LNCAP (cell line): ENCODE measurements at regions not wholly inside any gene's neighbourhood (a gene's known extent, or its start where the extent isn't known, plus 50 kb on each side); places are given as distances from the start of the nearest gene placed in this dataset.

ENCODE experiments used
- TF ChIP-seq, protein P1 (sequence below): fragments of 450-650 bp; IDR thresholded peaks from 2 replicates; pipeline ENCODE4 v1.5.1; 2017; ENCODE audit warnings: mild to moderate bottlenecking

DNA sequence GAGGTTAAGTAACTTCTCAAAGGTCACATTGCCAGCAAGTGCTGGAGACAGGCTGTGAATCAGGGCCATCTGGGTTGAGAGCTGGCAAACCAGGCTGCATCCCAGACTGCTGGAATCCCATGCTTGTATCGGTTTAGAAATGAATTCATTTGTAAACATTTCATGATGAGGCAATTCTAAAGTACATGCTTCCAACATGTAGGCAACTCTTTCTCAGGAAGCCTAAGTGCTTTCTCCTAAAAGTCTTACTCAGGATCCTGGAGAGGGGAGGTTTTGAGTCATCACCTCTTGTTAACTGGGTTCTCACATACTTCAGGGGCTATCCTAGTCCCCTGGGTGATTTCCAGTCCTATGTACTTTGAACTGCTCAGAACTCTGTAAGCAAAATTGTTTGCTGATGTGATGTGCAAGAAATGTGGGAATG, 416.5 kb downstream of the MEIS1 start:
- TF ChIP-seq, protein P1, sequence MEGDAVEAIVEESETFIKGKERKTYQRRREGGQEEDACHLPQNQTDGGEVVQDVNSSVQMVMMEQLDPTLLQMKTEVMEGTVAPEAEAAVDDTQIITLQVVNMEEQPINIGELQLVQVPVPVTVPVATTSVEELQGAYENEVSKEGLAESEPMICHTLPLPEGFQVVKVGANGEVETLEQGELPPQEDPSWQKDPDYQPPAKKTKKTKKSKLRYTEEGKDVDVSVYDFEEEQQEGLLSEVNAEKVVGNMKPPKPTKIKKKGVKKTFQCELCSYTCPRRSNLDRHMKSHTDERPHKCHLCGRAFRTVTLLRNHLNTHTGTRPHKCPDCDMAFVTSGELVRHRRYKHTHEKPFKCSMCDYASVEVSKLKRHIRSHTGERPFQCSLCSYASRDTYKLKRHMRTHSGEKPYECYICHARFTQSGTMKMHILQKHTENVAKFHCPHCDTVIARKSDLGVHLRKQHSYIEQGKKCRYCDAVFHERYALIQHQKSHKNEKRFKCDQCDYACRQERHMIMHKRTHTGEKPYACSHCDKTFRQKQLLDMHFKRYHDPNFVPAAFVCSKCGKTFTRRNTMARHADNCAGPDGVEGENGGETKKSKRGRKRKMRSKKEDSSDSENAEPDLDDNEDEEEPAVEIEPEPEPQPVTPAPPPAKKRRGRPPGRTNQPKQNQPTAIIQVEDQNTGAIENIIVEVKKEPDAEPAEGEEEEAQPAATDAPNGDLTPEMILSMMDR, result no peak

DNA sequence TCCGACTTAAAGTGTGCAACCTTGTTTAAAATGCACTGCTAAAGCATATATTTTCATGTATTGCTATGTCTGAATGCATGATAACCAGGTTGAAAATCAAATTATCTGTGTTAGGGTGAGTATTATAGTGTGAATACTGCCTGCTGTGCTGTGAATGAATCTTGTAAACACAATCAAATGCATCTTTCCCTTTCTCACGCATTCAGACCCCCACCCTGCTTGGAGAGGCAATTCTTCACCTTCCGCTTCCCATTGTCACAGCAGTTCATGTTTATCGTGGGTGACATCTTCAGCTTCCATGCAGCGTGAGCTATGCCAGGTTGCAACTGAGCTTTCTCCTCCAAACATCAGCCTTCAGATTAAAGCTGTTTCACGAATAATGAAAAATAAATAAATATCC, 418.0 kb downstream of the MEIS1 start:
- TF ChIP-seq, protein P1, result no peak

DNA sequence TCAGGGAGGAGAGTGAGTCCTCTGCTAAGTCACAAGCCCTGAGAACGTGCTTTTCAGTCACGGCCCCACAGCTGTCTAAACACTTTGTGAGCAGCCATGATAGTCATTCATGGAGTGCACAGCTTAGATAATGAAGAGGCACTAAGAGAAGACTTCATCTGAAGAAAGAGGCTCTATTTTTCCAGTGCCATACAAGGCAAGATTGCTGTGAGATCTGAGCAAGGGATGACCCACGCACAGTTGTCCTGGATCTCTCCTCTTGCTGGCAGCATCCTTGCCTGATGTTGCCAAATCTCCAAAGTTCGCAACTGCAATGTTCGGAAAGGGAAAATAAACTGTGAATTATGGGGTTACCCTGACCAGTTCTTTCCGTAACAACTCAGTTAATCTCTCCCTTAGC, 418.7 kb downstream of the MEIS1 start:
- TF ChIP-seq, protein P1, result no peak

DNA sequence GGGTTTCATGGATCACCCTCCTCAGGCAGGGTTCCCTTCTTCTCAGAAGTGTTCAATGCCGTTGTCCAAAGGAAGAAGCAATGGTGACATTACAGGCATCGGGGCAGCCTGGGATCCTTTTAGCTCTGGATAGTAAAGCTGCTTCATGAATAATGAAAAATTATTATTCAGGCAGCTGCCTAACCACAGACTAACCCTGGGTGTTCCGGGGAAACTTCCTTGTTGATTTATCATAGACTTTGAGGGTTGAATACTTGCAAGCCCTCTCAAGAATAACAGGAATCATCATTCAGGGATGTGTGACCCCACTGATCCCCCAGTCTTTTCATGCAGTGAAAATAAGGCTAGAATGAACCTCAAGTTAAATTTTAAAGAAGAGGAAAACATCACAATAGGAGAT, 419.4 kb downstream of the MEIS1 start:
- TF ChIP-seq, protein P1, result no peak

DNA sequence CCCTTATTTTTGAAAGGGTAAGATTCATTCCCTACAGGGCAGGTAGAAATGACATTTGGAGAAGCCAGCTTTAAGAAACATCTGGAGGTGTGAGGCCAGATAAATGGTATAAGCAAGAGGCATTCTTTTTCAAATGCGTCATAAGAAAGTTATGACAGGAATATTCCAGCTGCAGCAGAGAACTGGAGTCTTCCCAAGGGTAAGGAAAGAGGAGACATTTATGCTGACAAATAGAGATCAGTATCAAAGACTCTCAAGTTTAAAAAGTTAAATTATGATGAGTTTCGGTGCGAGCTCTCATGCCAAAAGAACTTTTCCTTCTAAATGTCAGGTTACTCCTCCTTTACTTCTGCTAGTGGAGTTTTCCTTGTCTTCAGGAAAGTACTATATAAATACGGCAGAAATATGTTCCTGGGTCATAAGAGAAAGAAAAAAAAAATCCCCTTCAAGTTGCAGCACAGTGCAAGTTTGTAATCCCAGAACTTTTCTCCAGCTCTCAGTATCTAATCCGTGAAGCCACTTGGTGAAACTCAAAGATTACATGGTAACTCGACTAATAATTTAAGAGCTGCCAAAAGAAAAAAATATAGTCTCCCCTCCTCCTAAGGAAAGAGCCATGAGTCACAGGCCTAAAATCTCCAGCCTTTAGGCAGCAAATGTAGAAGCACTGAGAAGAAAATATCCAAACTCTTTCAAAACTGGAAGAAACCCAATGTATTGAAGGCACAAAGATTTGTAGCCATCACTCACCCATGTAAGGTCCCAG, 428.1 kb downstream of the MEIS1 start:
- TF ChIP-seq, protein P1, result no peak

DNA sequence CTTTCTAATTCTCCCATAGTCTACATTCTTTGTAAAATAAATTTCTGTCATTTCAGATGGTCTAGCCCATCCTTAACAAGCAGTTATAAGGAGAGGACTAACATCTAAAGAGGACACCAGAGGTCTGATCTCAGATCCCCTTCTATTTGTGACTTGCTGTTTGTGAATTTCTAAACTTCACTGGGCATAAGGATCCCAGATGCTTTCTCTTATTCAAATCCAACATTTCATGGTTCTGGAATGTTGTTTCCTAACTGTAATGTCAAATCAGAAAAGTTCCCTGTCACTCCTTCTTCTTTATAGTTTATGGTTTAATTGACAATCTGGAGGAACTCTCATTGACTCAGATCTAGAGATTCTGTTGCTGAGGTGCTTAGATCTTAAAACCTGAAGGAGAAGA, 430.2 kb downstream of the MEIS1 start:
- TF ChIP-seq, protein P1, result no peak

DNA sequence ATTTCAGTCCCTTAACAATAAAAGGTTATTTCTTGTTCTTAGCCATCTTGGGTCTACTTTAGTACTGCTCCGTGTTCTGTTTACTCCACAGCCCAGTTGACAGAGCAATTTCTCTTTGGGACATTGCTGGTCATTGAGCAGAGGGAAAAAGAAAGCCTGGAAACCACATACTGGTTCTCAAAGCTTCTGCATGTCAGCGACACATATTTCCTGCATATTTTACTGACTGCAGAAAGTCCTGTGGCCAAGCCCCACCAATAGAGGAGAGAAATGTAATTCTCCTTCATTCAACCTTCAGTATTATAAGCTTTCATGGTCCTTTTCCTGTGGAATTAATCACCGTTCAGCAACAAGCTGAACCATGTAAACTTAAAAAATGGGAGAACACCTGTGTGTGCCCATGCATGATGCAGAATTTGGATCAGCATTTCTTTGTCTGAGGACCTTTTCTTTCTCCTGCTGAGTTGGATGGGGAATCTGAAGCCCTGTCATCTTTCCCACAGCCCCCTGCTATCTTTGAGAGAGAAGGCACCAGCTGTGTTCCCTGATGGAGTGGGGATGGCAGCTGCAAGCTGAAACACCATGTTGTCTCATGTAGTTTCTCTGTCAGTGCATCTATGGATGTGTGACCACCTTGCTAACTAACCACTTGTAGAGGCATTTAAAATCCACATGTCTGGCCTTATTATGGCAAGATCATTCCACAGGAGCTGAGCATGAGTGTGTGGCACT, 431.6 kb downstream of the MEIS1 start:
- TF ChIP-seq, protein P1, result no peak
